DND-41 (cell line): ENCODE measurements at regions not wholly inside any gene's neighbourhood (a gene's known extent, or its start where the extent isn't known, plus 50 kb on each side); places are given as distances from the start of the nearest gene placed in this dataset.

Source experiments
- EZH2 ChIP-seq: IDR thresholded peaks from 3 replicates; pipeline ENCODE4 v1.6.1; 2012; ENCODE audit warnings: borderline replicate concordance, low read depth, mild to moderate bottlenecking, moderate library complexity, low read length, inconsistent platforms; ENCODE audit not compliant: severe bottlenecking
- TF ChIP-seq, protein P1 (sequence below): IDR thresholded peaks from 2 replicates; pipeline ENCODE4 v1.5.1; 2012; ENCODE audit warnings: borderline replicate concordance, low read length, moderate library complexity, mild to moderate bottlenecking; ENCODE audit not compliant: poor library complexity, severe bottlenecking; ENCODE audit errors: extremely low read depth

DNA sequence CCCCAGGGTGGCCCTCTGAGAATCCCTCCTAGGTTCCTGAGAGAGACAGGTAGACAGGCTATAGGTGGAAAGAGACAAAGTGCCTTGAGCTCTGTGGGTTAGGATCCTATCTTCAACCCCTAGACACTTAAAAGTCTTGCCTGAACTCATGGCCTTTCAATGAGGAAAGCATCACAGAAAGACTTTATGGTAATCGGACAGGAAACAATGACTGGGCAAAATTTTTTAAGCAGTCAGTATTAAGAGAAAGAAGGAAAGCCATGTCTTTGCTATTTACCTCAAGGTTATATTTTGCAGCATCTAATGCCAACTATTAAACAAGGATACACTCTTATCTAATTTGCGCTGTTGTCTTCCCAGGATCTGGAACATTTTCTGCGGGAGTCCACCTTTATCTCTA lies 93.2 kb downstream of the PCSK1 start:
- TF ChIP-seq, protein P1, sequence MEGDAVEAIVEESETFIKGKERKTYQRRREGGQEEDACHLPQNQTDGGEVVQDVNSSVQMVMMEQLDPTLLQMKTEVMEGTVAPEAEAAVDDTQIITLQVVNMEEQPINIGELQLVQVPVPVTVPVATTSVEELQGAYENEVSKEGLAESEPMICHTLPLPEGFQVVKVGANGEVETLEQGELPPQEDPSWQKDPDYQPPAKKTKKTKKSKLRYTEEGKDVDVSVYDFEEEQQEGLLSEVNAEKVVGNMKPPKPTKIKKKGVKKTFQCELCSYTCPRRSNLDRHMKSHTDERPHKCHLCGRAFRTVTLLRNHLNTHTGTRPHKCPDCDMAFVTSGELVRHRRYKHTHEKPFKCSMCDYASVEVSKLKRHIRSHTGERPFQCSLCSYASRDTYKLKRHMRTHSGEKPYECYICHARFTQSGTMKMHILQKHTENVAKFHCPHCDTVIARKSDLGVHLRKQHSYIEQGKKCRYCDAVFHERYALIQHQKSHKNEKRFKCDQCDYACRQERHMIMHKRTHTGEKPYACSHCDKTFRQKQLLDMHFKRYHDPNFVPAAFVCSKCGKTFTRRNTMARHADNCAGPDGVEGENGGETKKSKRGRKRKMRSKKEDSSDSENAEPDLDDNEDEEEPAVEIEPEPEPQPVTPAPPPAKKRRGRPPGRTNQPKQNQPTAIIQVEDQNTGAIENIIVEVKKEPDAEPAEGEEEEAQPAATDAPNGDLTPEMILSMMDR = no peak
- TF ChIP-seq EZH2 = no peak
